Brain pericyte (primary cell): ENCODE measurements at regions not wholly inside any gene's neighbourhood (a gene's known extent, or its start where the extent isn't known, plus 50 kb on each side); places are given as distances from the start of the nearest gene placed in this dataset.

Source experiments
- DNase-seq: peaks from one replicate; pipeline ENCODE4 v3.0.0-alpha.2; 2012; ENCODE audit warnings: low read depth, low spot score

DNA sequence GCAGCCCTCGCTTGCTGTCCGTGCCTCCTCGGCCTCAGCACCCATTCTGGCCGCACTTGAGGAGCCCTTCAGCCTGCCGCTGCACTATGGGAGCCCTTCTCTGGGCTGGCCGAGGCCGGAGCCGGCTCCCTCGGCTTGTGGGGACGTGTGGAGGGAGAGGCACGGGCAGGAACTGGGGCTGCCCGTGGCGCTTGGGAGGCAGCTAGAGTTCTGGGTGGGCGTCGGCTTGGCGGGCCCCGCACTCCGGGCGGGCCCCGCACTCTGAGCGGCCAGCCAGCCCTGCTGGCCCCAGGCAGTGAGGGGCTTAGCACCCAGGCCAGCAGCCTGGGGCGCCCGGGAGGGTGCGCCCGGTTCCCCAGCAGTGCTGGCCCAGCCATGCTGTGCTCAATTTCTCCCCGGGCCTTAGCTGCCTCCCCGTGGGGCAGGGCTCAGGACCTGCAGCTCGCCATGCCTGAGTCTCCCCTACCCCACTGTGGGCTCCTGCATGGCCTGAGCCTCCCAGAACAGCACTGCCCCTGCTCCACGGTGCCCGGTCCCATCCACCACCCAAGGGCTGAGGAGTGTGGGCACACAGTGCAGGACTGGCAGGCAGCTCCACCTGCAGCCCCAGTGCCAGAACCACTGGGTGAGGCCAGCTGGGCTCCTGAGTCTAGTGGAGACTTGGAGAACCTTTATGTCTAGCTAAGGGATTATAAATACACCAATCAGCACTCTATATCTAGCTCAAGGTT, 240.0 kb upstream of the PRR20A start:
- DNase-seq: no peak

DNA sequence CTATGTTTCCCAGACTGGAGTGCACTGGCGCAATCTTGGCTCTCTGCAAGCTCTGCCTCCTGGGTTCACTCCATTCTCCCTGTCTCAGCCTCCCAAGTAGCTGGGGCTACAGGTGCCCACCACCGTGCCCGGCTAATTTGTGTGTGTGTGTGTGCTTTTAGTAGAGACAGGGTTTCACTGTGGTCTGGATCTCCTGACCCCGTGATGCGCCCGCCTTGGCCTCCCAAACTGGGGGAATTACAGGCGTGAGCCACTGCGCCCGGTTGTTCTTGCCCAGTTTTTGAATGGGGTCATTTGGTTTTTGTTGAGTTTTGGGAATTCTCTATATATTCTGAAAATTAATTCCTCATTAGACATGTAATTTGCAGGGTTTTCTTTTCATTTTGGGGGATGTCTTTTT, 238.4 kb upstream of the PRR20A start:
- no peak for DNase-seq

DNA sequence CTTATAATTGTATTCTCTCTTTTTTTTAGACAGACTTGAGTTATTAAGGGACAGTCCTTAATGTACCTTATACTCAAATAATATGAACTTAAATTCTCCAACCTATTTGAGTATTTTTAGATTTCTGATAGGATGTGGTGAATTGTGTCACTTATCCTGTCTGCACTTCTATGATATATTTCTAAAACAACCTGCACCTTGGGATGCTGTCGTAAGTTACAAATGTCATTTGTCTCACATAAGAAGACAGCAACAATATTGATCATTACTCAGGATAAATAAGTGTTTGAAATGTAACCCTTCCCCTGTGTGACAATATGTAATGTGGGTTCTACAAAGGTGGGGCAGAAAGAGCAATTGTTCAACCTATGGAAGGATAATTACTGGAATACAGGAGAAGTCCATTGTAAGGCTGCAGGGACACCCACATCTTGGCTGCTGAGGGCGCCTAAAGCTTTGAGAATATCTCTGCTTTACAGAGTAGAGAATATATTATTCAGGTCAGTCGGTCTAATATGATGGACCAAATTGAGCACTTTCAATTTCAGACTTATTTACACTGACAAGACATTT, 236.9 kb upstream of the PRR20A start:
- DNase-seq: no peak

DNA sequence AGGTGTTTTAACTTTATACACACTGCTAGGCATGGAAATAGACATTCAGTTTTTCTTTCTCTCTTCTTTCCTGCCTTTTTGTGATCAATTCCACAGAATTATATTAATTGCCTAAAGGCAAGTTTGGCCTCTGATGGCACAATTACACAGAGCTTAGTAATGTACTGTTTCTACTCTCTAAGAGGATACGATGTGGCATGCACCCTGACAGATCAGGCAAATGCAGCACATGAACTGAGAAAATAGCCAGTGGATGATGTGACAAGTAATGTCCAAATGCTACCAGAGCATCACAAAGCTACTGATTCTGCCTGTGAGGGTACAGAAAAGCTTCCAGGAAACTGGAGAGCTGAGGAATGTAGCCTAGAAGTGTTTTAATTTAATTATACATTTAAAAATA, 233.8 kb upstream of the PRR20A start:
- DNase-seq: no peak

DNA sequence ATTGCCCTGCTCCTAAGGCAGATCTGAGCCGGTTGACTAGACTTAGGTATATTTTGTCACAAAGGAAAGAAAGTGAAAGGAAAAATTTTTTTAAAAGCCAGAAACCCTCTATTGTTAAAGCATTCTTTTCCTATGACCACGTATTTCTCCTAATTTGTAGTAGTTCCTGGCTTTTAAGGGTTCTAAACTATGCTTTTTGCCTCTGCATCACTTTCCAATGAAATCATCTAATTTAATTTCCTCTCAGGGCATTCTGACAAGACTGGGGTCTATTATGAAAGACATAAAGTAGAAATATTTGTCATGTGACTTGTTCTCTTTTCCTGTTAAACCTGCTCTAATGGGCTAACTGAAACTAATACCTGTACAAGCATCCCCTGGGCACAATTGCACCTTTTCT, 233.0 kb upstream of the PRR20A start:
- DNase-seq: no peak

DNA sequence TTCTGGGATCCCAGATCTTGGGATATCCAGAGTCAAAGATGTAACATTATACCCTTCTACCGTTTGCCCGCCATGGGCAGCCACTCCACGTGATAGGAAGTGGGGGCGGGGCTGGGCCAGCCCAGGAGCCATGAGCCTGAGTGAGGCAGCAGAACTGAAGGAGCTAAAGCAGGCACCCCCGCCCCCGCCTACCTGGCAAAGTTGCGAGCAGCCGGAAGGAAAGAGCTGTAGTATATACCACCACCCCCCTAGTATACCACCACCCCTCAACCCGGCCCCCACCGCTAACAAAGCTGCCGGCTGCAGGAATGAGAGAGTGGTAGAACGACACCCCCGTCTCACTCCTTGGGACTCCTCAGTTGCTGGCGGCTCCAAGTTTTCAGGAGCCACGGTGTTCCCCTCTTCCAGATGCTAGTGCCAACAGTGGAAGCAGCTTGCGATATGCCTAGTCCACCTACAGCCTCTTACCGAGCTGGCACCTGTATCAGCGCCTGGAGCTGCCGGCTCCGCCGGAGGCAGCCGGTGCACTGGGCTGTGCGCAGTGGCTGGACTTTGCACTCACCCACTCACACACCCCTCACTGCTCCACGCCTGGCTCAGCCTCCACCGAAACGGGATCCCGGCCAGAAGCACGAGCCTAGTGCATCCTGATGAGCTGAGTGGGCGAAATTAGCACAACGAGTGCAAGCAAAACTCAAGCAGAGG, 230.7 kb upstream of the PRR20A start:
- no peak for DNase-seq

DNA sequence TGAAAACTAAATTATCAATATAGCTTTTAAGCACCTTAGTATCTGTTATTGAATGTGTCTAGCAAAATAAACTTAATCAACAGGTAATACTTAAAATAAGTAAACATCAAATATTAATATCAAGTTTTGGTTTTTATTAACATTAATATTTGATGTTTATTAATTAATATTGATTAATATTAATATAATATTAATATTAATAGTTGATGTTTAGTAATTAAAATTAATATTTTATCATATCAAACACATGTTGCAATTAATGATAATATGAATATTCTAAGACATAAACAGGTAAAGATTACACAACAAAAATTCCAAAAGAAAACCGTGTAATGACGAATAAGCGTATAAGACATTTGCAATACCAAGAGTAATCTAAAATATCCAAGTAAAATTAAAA, 222.8 kb upstream of the PRR20A start:
- DNase-seq: no peak

DNA sequence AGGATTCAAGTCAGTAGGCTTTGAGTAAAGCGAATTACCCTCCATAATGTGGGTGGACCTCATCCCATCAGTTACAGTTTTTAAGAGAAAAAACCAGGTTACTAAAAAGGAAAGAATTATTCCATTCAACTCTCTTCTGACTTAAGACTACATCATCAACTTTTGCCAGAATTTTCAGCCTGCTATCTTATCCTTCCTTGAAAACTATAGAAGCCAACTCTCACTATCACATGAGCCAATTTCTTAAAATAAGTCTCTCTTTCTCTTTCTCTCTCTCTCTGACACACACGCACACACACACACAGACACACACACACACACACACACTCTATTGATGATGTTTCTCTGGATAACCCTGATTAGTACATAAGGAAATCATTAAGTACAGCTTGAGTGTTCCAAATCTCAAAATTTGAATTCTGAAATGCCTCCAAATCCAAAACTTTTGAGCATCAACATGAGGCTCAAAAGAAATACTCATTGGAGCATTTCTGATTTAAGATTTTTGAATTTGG, 217.0 kb upstream of the PRR20A start:
- no peak for DNase-seq

DNA sequence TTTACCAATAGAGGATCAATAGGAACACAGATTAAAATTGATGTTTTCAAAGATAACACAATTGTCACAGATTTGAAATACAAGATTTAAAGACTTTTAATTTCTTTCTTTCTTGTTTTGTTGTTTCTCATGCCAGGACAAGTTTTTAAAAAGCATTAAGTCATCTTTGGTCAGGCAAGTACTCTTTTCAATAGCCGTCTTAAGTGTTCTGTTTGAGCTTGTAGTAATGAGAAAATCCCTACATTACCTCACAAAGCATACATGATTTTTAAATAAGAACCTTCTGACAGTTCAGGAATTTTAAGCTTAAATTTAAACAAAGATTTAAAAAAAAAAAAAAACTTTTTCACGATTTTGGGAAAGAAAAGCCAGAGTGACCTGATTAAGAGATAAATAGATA, 216.3 kb upstream of the PRR20A start:
- no peak for DNase-seq

DNA sequence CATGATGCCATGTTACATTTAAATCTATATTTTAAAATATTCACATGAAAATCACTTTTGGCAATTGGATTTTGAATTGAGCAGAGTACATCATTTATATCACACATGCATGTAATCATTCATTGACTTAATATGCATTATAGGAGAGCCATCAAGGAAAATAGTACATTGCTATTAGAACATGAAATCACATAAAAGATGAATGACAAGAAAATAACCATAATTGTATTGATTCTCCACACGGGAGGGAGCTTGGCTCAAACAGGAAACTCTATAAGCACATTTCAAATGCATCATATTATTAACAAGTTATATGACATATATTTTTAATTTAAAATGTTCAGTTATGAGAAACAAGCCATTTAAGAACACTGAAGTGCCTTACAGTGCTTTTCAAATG, 208.6 kb upstream of the PRR20A start:
- no peak for DNase-seq

DNA sequence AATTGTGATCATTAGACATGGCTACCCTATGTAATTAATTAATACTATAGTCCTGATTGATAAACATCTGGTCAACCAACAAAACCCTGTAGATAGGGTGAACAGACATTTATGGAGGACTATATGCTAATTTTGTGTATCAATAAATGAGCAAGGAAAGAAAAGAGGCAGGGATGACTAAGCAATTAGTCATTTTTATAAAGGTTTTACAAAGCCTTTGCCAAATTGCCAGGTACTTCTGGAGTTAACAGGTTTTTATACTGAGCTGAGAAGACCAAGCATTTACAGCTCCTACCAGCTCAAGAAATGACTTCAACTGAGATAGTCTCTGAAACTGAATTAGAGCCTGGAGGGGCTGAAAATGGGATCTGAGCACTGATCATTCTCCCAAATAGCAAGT, 186.8 kb upstream of the PRR20A start:
- DNase-seq: no peak

DNA sequence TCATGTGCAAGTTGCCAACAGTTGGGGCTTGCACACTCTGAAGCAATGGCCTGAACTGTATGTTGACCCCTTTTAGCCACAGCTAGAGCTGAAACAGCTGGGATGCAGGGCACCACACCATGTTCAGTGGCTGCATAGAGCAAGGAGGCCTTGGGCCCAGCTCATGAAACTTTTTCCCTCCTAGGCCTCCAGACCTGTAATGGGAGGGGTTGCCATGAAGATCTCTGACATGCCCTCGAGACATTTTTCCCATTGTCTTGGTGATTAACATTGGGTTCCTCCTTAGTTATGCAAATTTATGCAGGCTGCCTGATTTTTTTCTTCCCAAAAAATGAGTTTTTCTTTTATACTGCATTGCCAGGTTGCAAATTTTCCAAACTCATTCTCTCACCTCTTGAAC, 165.1 kb upstream of the PRR20A start:
- DNase-seq: no peak

DNA sequence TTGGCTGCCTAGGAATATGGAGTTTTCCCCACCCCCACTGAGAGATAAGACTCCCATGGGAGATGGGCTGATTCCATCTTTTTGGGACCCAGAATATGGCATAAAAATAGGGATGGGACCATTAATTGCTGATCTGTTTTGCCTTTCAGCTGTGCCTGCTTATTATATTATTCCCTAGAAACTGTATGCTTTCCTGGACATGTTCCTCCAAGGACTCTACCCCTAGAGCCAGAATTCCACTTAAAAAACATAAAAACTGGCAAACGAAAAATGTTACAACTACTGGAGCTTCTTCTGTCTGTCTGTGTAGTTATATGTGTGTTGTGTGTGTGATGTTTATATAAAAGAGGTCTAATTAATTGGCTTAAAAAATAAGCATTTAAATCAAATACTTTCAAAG, 159.9 kb upstream of the PRR20A start:
- DNase-seq: no peak

DNA sequence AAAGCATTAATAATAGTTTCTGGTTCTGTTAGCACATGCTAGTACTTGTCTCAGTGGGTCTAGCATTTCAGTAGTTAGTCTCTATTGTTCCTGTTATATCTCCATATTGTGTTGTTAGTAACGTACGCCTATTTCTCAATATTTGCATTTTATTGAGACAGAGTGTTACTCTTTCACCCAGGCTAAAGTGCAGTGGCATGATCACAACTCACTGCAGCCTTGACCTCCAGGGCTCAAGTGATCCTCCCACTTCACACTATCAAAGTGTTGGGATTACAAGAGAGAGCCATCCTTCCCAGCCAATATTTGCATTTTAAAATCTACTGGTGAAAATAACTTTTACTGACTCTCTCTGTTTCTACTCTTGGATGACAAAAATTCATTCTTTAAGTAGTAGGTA, 154.6 kb upstream of the PRR20A start:
- DNase-seq: no peak

DNA sequence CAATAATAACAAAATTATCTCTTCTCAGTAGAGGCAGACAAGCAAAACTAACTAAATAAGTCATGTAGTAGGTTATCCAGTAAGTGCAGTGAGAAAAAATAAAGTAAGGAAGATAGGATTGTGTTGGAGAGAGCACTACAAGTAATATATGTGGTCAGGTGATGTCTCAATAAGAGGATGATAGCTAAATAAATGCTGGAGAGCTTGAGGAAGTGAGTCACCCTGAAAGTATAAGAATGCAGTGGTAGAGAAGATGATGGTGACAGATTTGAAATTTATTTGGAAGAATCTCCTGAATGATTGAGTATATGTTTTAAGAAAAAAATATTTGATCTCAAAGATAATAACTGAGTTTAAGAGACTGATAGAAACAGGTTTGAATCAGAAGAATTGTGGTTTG, 152.2 kb upstream of the PRR20A start:
- DNase-seq: no peak

DNA sequence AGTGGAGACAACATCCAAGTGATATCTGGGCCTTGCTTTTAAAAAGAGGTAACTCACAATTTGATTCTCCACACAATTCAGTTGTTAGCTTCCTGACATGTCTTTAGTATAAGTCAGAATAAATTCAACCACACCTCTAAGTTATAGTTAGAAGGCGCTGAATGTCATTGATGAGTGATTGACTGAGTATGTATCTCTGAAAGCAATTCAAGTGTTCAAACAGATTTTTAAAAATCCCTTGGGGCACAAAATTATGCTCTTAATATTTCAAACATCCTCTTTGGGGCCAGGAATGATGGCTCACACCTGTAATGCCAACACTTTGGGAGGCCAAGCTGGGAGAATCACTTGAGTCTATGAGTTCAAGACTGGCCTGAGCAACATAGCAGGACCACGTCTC, 137.0 kb upstream of the PRR20A start:
- no peak for DNase-seq

DNA sequence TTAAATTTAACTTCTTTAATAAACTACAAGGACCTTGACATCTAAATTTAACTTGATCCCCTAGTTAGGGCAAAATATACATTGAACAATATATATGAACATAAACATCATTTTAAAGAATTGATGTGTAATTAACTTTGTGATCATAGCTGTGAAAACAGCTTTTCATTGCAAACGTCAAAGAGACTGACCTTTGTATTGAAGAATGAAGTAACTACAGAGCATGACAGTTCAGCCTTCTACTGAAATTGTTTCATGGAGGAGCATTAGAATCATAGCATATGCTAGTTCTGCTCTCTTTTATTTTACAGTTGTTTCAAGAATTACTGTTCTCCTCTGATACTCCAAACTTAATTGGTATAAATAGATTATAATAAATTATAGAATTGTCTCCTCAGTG, 123.4 kb upstream of the PRR20A start:
- no peak for DNase-seq

DNA sequence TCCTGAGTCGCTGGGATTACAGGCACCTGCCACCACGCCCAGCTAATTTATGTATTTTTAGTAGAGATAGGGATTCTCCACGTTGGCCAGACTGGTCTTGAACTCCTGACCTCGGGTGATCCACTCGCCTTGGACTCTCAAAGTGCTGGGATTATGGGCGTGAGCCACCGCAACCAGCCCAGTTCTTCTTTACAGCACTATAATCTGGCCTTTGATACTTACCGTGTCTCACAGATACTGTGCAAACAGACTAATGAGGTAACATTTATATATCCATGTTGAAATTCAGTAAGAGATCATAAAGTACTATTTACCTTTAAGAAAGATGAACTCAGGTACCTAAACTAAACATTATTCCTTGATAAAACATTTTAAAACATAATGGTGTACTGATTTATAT, 121.8 kb upstream of the PRR20A start:
- DNase-seq: no peak

DNA sequence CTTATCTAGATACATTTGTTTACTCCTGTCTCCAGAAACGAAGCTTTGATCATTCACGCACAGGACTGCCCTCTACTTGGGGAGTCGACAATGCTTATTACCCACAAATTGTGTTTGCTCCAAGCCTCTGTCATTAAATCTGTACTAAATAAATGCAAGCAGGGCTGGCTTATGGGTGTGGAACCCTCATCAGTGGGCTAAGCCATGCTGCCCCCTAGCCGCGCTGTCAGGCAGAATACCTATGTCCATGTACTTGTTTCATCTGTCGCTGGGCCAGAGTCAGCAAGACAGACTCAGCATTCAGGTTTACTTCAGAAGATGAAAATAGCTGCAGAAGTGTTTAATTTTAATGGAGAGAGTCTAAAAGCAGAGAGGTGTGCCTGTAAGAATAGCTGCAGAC, 110.0 kb upstream of the PRR20A start:
- DNase-seq: no peak

DNA sequence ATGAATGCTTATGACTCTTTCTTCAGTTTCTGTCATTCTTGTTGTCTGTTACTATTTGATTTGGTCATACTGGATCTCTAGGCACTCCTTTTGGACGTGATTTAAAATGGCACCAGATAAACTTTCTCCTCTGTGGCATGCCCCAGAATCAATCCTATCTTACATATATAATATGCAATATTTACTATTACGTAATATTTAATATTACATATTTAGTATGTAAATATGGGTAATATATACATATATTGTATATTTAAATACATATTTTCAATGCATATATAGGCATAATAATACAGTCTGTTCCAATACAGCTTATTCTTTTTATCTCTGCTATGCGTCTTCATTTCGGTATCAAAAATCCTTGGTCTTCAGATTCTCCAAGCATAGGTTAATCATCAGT, 104.4 kb upstream of the PRR20A start:
- DNase-seq: no peak

DNA sequence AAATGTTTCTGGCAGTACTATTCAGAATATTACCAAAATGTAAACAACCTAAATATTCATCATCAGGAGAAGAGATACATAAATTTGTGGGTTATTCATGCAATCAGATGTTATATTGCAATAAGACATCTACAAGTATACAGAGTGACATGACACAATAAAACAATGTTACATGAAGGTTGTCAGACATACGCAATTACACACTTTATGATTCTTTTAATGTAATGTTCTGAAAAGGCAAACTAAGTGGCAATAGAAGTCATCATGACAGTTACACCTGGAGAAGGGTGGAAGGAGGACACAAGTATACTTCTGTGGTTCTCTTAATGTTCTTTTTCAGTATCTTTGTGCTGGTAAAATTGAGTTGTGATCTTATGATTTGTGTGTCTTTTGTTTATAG, 95.8 kb upstream of the PRR20A start:
- no peak for DNase-seq

DNA sequence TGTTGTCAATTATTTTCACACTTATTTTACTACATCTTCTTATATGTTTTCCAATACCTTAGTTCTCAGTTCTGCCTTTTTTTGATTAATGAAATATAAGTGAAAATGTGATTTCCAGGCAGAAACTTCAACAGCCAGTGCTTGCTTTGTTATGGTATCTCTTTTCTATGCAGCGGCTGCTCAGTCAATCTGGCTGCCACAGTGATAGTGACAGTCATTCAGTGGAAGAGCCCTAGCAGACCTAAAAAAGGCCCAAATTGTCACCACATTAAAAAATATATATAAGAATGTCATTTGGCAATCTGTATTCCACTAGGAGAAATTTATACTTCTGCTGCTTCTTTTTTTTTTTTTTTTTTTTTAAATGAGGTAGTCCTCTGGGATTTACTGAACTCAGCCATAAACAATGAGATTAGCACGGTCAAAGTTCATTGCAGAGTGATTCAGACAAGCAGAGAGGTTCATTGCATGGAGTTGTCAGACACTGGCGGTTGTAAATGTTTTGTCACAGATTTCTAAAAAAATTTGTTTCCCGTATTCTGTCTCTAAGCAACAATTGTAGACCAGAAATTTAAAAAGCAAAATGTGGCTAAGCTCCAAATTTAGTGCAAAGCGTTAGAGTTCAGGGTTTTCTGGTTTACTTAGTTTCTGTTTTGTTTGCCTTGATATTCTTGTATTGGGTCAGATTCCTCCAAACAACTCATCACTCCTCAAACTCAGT, 94.7 kb upstream of the PRR20A start:
- no peak for DNase-seq
